SK-N-SH (cell line): ENCODE measurements at regions not wholly inside any gene's neighbourhood (a gene's known extent, or its start where the extent isn't known, plus 50 kb on each side); places are given as distances from the start of the nearest gene placed in this dataset.

Source experiments
- CTCF ChIA-PET: fragments of 300-600, 350-600 bp; formaldehyde crosslinking; extraction: SDS; loops from one replicate; lab custom pipeline; 2021; lab: Yijun Ruan, JAX
- POLR2A ChIA-PET: fragments of 350-600 bp; sonication (Branson Sonifier 250); formaldehyde crosslinking; extraction: SDS; loops from one replicate; lab custom pipeline; 2020; ENCODE audit warnings: antibody characterized with exemption, inconsistent platforms; lab: Yijun Ruan, JAX
- DNase-seq: peaks from one replicate; pipeline ENCODE4 v3.0.0; 2012
- H2AFZ ChIP-seq: fragments of 200-600 bp; sonication (generic); 2 replicates; pipeline ENCODE4 v1.8.1; 2016; ENCODE audit warnings: antibody characterized with exemption, mild to moderate bottlenecking, low read depth
- H3F3A ChIP-seq: fragments of 200-600 bp; sonication (generic); replicated peaks from 2 replicates; pipeline ENCODE3; 2016; ENCODE audit warnings: antibody characterized with exemption, mild to moderate bottlenecking; ENCODE audit not compliant: insufficient read depth
- H3K27ac ChIP-seq, 2 experiments: fragments of 200-500 bp in 1 of 2; fragments of 200-600 bp in 1 of 2; sonication (Bioruptor generic) in 1 of 2; sonication (generic), shearing (Covaris generic) in 1 of 2; 2 replicates each; pipeline versions ENCODE4 v1.5.1 to v1.6.1; 2014 to 2016; ENCODE audit warnings: low read depth in 2 of 2, inconsistent platforms in 1 of 2, low read length in 1 of 2, mild to moderate bottlenecking in 1 of 2, mixed read lengths in 1 of 2
- H3K27me3 ChIP-seq: fragments of 200-600 bp; sonication (generic), shearing (Covaris generic); 2 replicates; pipeline ENCODE4 v1.6.1; 2016; ENCODE audit warnings: mixed run types; ENCODE audit not compliant: insufficient read depth
- H3K36me3 ChIP-seq, 2 experiments: fragments of 200-500 bp in 1 of 2; fragments of 200-600 bp in 1 of 2; sonication (Bioruptor generic) in 1 of 2; sonication (generic) in 1 of 2; replicated peaks in 1 of 2; 2 replicates each; pipeline versions ENCODE3 to v1.5.1; 2014 to 2016; ENCODE audit warnings: low read length in 1 of 2, mild to moderate bottlenecking in 1 of 2; ENCODE audit not compliant: insufficient read depth in 2 of 2, control insufficient read depth in 1 of 2
- H3K4me1 ChIP-seq, 2 experiments: fragments of 200-500 bp in 1 of 2; fragments of 200-600 bp in 1 of 2; sonication (Bioruptor generic) in 1 of 2; sonication (generic), shearing (Covaris generic) in 1 of 2; 2 replicates each; pipeline versions ENCODE4 v1.5.1 to v1.6.1; 2014 to 2016; ENCODE audit warnings: low read depth in 1 of 2, low read length in 1 of 2, mixed run types in 1 of 2; ENCODE audit not compliant: insufficient read depth in 2 of 2, control insufficient read depth in 1 of 2
- H3K4me2 ChIP-seq: fragments of 200-600 bp; sonication (generic), shearing (Covaris generic); 2 replicates; pipeline ENCODE4 v1.6.1; 2017; ENCODE audit warnings: mixed run types
- H3K4me3 ChIP-seq, 2 experiments: fragments of 200-500 bp in 1 of 2; fragments of 200-600 bp in 1 of 2; sonication (Bioruptor generic) in 1 of 2; sonication (generic), shearing (Covaris generic) in 1 of 2; 2 replicates each; pipeline versions ENCODE4 v1.5.1 to v1.8.1; 2014 to 2016; ENCODE audit warnings: low read depth in 2 of 2, inconsistent platforms in 1 of 2, low read length in 1 of 2, mild to moderate bottlenecking in 1 of 2, mixed read lengths in 1 of 2, moderate library complexity in 1 of 2
- H3K79me2 ChIP-seq: fragments of 200-600 bp; sonication (generic); 2 replicates; pipeline ENCODE4 v1.8.1; 2017; ENCODE audit warnings: mild to moderate bottlenecking; ENCODE audit not compliant: insufficient read depth
- H3K9ac ChIP-seq: fragments of 200-600 bp; sonication (generic); 2 replicates; pipeline ENCODE4 v1.6.1; 2017; ENCODE audit warnings: mixed run types
- H3K9me2 ChIP-seq: fragments of 200-600 bp; sonication (generic); 2 replicates; pipeline ENCODE4 v1.6.1; 2017; ENCODE audit warnings: mixed run types
- H3K9me3 ChIP-seq: fragments of 200-600 bp; sonication (generic); 2 replicates; pipeline ENCODE4 v1.6.1; 2017; ENCODE audit warnings: mixed run types, mild to moderate bottlenecking, moderate library complexity
- H4K20me1 ChIP-seq: fragments of 200-600 bp; sonication (generic); 2 replicates; pipeline ENCODE4 v1.6.1; 2017; ENCODE audit warnings: mild to moderate bottlenecking, mixed run types; ENCODE audit not compliant: insufficient read depth
- CHD2 ChIP-seq: fragments of 150-350 bp; IDR thresholded peaks from 2 replicates; pipeline ENCODE4 v1.6.1; 2018; ENCODE audit warnings: low read length; ENCODE audit not compliant: partially characterized antibody
- CTCF ChIP-seq: fragments of 200-600 bp; sonication (generic); IDR thresholded peaks from 2 replicates; pipeline ENCODE4 v1.6.1; 2017; ENCODE audit warnings: antibody characterized with exemption, mild to moderate bottlenecking, moderate library complexity
- EP300 ChIP-seq, 2 experiments: IDR thresholded peaks; 2 replicates each; pipeline versions ENCODE4 v1.4.0 to v1.6.1; 2012; ENCODE audit warnings: borderline replicate concordance in 1 of 2, low read depth in 1 of 2, low read length in 1 of 2
- GABPA ChIP-seq: IDR thresholded peaks from 2 replicates; pipeline ENCODE4 v1.4.0; 2012; ENCODE audit warnings: low read depth, mild to moderate bottlenecking
- GATA2 ChIP-seq: sonication (generic); formaldehyde crosslinking; IDR thresholded peaks from 2 replicates; pipeline ENCODE4 v1.5.0; 2020; ENCODE audit warnings: mild to moderate bottlenecking, missing genetic modification reagents
- JUND ChIP-seq: IDR thresholded peaks from 2 replicates; pipeline ENCODE4 v1.4.0; 2012
- MEF2A ChIP-seq: IDR thresholded peaks from 2 replicates; pipeline ENCODE4 v1.4.0; 2012; ENCODE audit warnings: low read depth, borderline replicate concordance
- NFIC ChIP-seq: IDR thresholded peaks from 2 replicates; pipeline ENCODE4 v1.4.0; 2012; ENCODE audit warnings: borderline replicate concordance
- POLR2AphosphoS5 ChIP-seq: IDR thresholded peaks from 2 replicates; pipeline ENCODE4 v1.6.1; 2012; ENCODE audit warnings: low read depth, low read length
- RAD21 ChIP-seq: IDR thresholded peaks from 2 replicates; pipeline ENCODE4 v1.6.1; 2012; ENCODE audit warnings: mild to moderate bottlenecking, low read length
- RXRA ChIP-seq: IDR thresholded peaks from 2 replicates; pipeline ENCODE4 v1.4.0; 2012; ENCODE audit warnings: low read depth, mild to moderate bottlenecking, borderline replicate concordance
- SMC3 ChIP-seq: IDR thresholded peaks from 2 replicates; pipeline ENCODE4 v1.6.1; 2012; ENCODE audit warnings: low read depth, low read length, improper control_type of control experiment
- YY1 ChIP-seq: IDR thresholded peaks from 2 replicates; pipeline ENCODE4 v1.4.0; 2012; ENCODE audit warnings: low read depth, mild to moderate bottlenecking
- WGBS: methylation state at CpG from one replicate; pipeline ENCODE4 v1.1.6; 2017; ENCODE audit warnings: low lambda C conversion rate; 5-methylcytosine and 5-hydroxymethylcytosine counted together
- TF ChIP-seq, protein P1 (sequence below): fragments of 150-350 bp; IDR thresholded peaks from 2 replicates; pipeline ENCODE4 v1.6.1; 2017; ENCODE audit warnings: antibody characterized with exemption, low read length, low read depth, borderline replicate concordance
- TF ChIP-seq, protein P2 (sequence below): IDR thresholded peaks from 2 replicates; pipeline ENCODE4 v1.4.0; 2012; ENCODE audit warnings: low read depth

DNA sequence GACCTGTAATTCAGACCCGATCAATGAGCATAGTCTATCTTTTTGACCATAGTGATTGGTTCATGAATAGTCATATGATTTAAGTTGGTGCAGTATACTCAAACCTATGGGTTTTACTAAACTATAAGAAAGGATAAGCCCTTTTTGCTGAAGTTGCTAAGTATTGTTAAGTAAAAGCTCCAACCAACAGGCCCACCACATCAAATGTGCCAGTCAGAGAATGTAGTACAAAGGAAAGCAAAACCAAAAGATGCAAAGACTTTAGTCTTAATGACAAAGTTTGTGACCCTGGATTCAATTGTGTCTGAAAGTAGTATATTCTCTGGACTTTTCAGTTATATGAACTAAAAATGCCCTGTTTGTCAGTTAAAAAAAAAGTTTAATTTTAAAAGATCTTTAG lies 208.1 kb upstream of the TET2 start:
- Histone ChIP-seq H3K4me3 (no peak overlapping the region), H3K27ac (no peak overlapping the region), H4K20me1 (no peaks in the 10 kb centered on the region)
- TF ChIP-seq SMC3 (no peak), CTCF (no peak), JUND (no peak), RXRA (no peak), YY1 (no peak), CHD2 (no peak)
- TF ChIP-seq, all 33 proteins: peak for 0
- Histone ChIP-seq H3K9me3 (no peaks in the 10 kb centered on the region), H3K4me2 (no peak overlapping the region), H2AFZ (no peak overlapping the region), H3K27me3 (no peaks in the 10 kb centered on the region), H3K4me1 (no peaks in the 10 kb centered on the region; a peak in 1 of 4 replicates), H3F3A (no peaks in the 10 kb centered on the region), H3K9me2 (no peaks in the 10 kb centered on the region), H3K36me3 (no peaks in the 10 kb centered on the region), H3K79me2 (no peaks in the 10 kb centered on the region), H3K9ac (no peak overlapping the region)
- POLR2A ChIA-PET, result no interaction called here
- WGBS, result 67% methylated on average over 1 of the region's 1 CpG
- no peak for DNase-seq
- CTCF ChIA-PET, result no interaction called here

DNA sequence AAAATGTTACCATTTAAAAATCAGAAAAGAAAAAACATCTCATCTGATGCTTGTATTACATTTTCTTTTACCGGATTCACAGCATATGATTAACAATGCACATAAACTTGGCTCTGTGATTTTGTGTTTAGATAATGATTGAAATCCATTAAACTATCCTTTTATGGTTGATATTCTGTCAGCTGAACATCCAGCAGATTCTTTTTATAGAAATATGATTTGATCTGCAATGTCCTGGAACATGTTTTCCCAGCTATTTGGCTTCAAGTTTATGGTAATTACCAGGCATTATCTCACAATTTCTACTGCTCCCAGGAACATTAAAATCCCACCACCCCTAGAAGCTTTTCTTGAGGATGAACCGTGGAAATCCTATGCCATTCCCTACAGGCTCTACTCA lies 205.7 kb upstream of the TET2 start:
- TF ChIP-seq EP300 (IDR thresholded peaks at IDR 0.05; ENCODE audit: borderline replicate concordance in 1 of 2, low read depth in 1 of 2, low read length in 1 of 2) (peak in 1 of 2 experiments; percentile 49; a peak in 1 of 4 replicates), NFIC (no peak), GATA2 (peak; percentile 76)
- CTCF ChIA-PET, result interaction anchor here (0.9 kb wide), 1 partner anchor 531 kb away, joined by 3 read pairs; no protein-coding TSS in a partner anchor
- Histone ChIP-seq H3K27ac (peak overlapping the region in 1 of 2 experiments; percentile 43; a peak in 1 of 4 replicates), H3K79me2 (no peaks in the 10 kb centered on the region), H3K9ac (no peak overlapping the region), H3F3A (no peaks in the 10 kb centered on the region), H3K9me3 (no peaks in the 10 kb centered on the region), H3K27me3 (no peaks in the 10 kb centered on the region), H2AFZ (no peak overlapping the region), H3K9me2 (no peaks in the 10 kb centered on the region), H3K4me3 (no peak overlapping the region), H3K36me3 (no peaks in the 10 kb centered on the region), H3K4me2 (no peak overlapping the region), H3K4me1 (no peaks in the 10 kb centered on the region; a peak in 1 of 4 replicates), H4K20me1 (no peaks in the 10 kb centered on the region)
- POLR2A ChIA-PET, result no interaction called here
- peak; percentile 10 for DNase-seq
- whole genome bisulfite sequencing, result 11% methylated on average over 2 of the region's 2 CpGs

DNA sequence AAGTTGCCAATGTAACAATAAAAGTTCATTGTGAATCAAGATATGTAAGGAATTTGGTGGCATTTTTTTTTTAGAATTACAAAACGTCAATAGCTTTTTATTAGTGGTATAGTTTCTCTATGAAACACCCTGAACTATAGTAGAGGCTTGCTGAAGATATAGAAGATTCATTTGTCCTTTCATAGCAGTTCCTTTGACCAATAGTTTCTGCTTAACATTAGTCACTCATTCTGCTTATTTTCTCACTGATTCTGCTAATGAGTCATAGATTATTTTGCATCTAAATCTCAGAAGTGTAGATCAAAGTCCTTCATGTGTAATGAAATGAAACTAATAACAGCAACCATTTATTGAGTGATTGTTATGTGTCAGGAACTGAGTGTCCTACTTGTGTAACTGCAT lies 205.0 kb upstream of the TET2 start:
- Histone ChIP-seq H3K79me2 (no peaks in the 10 kb centered on the region), H3K27ac (no peak overlapping the region), H3K36me3 (no peaks in the 10 kb centered on the region), H3F3A (no peaks in the 10 kb centered on the region), H3K9me2 (no peaks in the 10 kb centered on the region), H4K20me1 (no peaks in the 10 kb centered on the region), H3K4me1 (no peaks in the 10 kb centered on the region; a peak in 1 of 4 replicates), H3K4me2 (no peak overlapping the region), H3K9ac (no peak overlapping the region), H2AFZ (no peak overlapping the region), H3K27me3 (no peaks in the 10 kb centered on the region), H3K9me3 (no peaks in the 10 kb centered on the region), H3K4me3 (no peak overlapping the region)
- WGBS, result 4% methylated on average over 1 of the region's 1 CpG
- DNase-seq, result no peak
- POLR2A ChIA-PET, result no interaction called here
- TF ChIP-seq, protein P1, sequence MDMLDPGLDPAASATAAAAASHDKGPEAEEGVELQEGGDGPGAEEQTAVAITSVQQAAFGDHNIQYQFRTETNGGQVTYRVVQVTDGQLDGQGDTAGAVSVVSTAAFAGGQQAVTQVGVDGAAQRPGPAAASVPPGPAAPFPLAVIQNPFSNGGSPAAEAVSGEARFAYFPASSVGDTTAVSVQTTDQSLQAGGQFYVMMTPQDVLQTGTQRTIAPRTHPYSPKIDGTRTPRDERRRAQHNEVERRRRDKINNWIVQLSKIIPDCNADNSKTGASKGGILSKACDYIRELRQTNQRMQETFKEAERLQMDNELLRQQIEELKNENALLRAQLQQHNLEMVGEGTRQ, result no peak
- TF ChIP-seq, protein P2, sequence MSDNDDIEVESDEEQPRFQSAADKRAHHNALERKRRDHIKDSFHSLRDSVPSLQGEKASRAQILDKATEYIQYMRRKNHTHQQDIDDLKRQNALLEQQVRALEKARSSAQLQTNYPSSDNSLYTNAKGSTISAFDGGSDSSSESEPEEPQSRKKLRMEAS, result no peak
- TF ChIP-seq POLR2AphosphoS5 (no peak), MEF2A (no peak), RAD21 (no peak), CHD2 (no peak), GATA2 (no peak), GABPA (no peak), NFIC (no peak)
- CTCF ChIA-PET, result interaction anchor here (0.6 kb wide), 1 partner anchor 8 kb away, joined by 3 read pairs; no protein-coding TSS in a partner anchor
